ENCODE measurements at regions not wholly inside any gene's neighbourhood (a gene's known extent, or its start where the extent isn't known, plus 50 kb on each side); places are given as distances from the start of the nearest gene placed in this dataset.

DNA sequence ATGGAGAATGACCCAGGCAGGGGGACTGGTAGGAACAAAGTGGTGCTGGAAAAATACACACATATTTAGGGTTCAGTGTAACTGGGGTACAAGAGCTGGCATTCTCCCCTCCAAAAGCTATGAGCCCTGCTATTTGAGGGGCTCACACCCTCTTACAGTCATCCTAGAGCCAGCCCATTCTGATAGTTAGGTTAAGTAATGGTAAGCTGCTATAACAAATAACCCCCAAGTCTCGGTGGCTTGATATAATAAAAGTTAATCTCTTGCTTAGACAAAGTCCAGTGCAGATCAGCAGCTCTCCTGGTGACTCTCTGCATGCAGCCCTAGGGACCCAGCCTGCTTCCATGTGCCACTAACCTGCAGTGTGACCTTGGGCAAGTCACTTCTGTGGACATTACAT lies 234.9 kb upstream of the HES1 start:
- intact Hi-C loops (cut with micrococcal nuclease): no loop called here
- BruUV-seq (replicated peaks): no TSS peak
- no peaks in the 10 kb centered on the region for H3K36me3 ChIP-seq (ENCODE audit: control insufficient read depth in 1 of 2, insufficient read depth in 2 of 2, low read length in 2 of 2)
- H3K4me1 ChIP-seq (ENCODE audit: control insufficient read depth in 1 of 2, insufficient read depth in 2 of 2, low read length in 2 of 2): no peaks in the 10 kb centered on the region
- ChIA-PET POLR2A (no interaction called here), CTCF (no interaction called here), RAD21 (ENCODE audit: low non-redundant PET in 1 of 2, low total read pairs in 2 of 2, uncharacterized antibody in 2 of 2, unreplicated experiment in 2 of 2) (no interaction called here)
- no peaks in the 10 kb centered on the region for H3K9me2 ChIP-seq (ENCODE audit: insufficient read depth)
- H3K27me3 ChIP-seq (ENCODE audit: insufficient read depth, low read length): no peaks in the 10 kb centered on the region
- no peak for DNase-seq (ENCODE audit: low read depth, low spot score)
- no peaks in the 10 kb centered on the region for H4K20me1 ChIP-seq (ENCODE audit: insufficient read depth)
- H3K9me3 ChIP-seq (ENCODE audit: control insufficient read depth in 1 of 2, insufficient read depth in 1 of 2, low read depth in 1 of 2, low read length in 2 of 2): peaks cover 0 to 5% of the 10 kb centered on the region in 2 experiments; a peak in 1 of 4 replicates
- TF ChIP-seq EGR1 (IDR thresholded peaks at IDR 0.05; ENCODE audit: low read depth) (no peak), EZH2 (IDR thresholded peaks at IDR 0.05) (no peak), FOSL1 (IDR thresholded peaks at IDR 0.05; ENCODE audit: low read depth) (no peak), TCF7L2 (IDR thresholded peaks at IDR 0.05; ENCODE audit: borderline replicate concordance, extremely low read depth, insufficient read depth, insufficient read length) (no peak), ZFX (IDR thresholded peaks at IDR 0.05) (no peak), POLR2A (IDR thresholded peaks at IDR 0.05; ENCODE audit: borderline replicate concordance, extremely low read depth, insufficient read depth, insufficient read length) (no peak), ELF1 (IDR thresholded peaks at IDR 0.05; ENCODE audit: borderline replicate concordance, low read depth) (no peak), SP1 (IDR thresholded peaks at IDR 0.05; ENCODE audit: low read depth) (no peak), SIN3A (IDR thresholded peaks at IDR 0.05; ENCODE audit: low read depth) (no peak), YY1 (IDR thresholded peaks at IDR 0.05; ENCODE audit: extremely low read depth, insufficient replicate concordance, low read depth, low read length) (no peak), CBX3 (IDR thresholded peaks at IDR 0.05; ENCODE audit: low read depth) (no peak)
- no peak for ATAC-seq
- no peak overlapping the region for H3K27ac ChIP-seq (ENCODE audit: low read depth, low read length)
- H3K4me3 ChIP-seq (replicated peaks in 1 of 2; ENCODE audit: low read depth in 1 of 2, low read length in 2 of 2): no peak overlapping the region
- H2AFZ ChIP-seq (ENCODE audit: low read depth, low read length, poor library complexity, severe bottlenecking): no peak overlapping the region
- no peak overlapping the region for H3K9ac ChIP-seq (ENCODE audit: low read length)
- no peak overlapping the region for H3K4me2 ChIP-seq (ENCODE audit: low read length)
- no peaks in the 10 kb centered on the region for H3K79me2 ChIP-seq (ENCODE audit: insufficient read depth, low read length)

DNA sequence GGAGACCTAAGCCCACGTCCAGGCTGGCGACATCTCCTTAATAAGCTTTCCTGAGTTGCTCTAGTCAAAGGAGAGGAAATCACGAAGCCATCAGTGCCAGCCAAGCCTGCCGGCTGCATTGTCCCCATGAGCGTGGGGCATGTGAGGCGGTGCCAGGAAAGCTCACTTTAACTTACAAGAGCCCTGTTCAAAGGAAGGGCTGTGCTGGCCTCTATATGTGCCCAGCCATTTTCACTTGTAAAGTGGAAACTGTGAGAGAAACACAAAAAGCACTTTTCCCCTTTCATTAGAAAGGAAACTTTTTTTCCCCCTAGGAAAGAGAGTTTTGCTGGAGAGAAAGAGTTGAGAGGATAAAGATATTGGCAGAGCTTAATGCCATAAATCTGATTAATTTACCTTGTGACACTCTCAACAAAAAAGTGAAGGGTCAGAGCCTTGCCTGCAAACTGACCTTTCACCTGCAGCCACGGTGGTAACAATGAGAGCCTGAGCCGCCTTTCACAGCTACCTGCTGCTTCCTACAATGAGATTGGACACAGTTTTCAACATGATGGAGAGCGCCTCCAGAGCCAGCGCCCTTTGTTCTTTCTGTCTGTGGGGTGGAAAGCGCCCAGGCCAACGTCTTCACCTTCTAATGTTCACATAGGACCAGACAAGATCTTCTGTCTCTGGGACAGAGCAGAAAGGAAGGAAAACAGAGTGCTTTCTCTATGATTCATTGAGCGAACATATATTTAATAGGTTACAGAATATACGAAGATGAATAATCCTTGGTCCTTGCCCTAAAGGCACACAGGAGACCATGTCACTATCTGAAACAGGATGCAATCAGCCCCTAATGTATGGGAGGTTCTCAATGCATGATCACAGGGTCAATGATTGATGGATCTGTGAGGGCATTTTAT lies 233.1 kb upstream of the HES1 start:
- Histone ChIP-seq H3K27me3 (ENCODE audit: insufficient read depth, low read length) (no peaks in the 10 kb centered on the region), H3K79me2 (ENCODE audit: insufficient read depth, low read length) (no peaks in the 10 kb centered on the region), H3K4me3 (replicated peaks in 1 of 2; ENCODE audit: low read depth in 1 of 2, low read length in 2 of 2) (no peak overlapping the region), H3K27ac (ENCODE audit: low read depth, low read length) (no peak overlapping the region), H3K9ac (ENCODE audit: low read length) (no peak overlapping the region), H3K9me3 (ENCODE audit: control insufficient read depth in 1 of 2, insufficient read depth in 1 of 2, low read depth in 1 of 2, low read length in 2 of 2) (peaks cover 0 to 5% of the 10 kb centered on the region in 2 experiments; a peak in 1 of 4 replicates), H3K4me1 (ENCODE audit: control insufficient read depth in 1 of 2, insufficient read depth in 2 of 2, low read length in 2 of 2) (no peaks in the 10 kb centered on the region), H4K20me1 (ENCODE audit: insufficient read depth) (no peaks in the 10 kb centered on the region), H3K4me2 (ENCODE audit: low read length) (no peak overlapping the region), H3K36me3 (ENCODE audit: control insufficient read depth in 1 of 2, insufficient read depth in 2 of 2, low read length in 2 of 2) (no peaks in the 10 kb centered on the region), H3K9me2 (ENCODE audit: insufficient read depth) (no peaks in the 10 kb centered on the region), H2AFZ (ENCODE audit: low read depth, low read length, poor library complexity, severe bottlenecking) (no peak overlapping the region)
- BruUV-seq (replicated peaks): no TSS peak
- CTCF ChIA-PET: no interaction called here
- TF ChIP-seq, protein P1, sequence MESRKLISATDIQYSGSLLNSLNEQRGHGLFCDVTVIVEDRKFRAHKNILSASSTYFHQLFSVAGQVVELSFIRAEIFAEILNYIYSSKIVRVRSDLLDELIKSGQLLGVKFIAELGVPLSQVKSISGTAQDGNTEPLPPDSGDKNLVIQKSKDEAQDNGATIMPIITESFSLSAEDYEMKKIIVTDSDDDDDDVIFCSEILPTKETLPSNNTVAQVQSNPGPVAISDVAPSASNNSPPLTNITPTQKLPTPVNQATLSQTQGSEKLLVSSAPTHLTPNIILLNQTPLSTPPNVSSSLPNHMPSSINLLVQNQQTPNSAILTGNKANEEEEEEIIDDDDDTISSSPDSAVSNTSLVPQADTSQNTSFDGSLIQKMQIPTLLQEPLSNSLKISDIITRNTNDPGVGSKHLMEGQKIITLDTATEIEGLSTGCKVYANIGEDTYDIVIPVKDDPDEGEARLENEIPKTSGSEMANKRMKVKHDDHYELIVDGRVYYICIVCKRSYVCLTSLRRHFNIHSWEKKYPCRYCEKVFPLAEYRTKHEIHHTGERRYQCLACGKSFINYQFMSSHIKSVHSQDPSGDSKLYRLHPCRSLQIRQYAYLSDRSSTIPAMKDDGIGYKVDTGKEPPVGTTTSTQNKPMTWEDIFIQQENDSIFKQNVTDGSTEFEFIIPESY (IDR thresholded peaks at IDR 0.05; ENCODE audit: extremely low read depth, insufficient replicate concordance, low read length): no peak
- TF ChIP-seq POLR2A (IDR thresholded peaks at IDR 0.05; ENCODE audit: borderline replicate concordance, extremely low read depth, insufficient read depth, insufficient read length) (no peak), SIN3A (IDR thresholded peaks at IDR 0.05; ENCODE audit: low read depth) (no peak)
- TF ChIP-seq, protein P2, sequence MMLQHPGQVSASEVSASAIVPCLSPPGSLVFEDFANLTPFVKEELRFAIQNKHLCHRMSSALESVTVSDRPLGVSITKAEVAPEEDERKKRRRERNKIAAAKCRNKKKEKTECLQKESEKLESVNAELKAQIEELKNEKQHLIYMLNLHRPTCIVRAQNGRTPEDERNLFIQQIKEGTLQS (IDR thresholded peaks at IDR 0.05): no peak
- no peak for ATAC-seq
- POLR2A ChIA-PET: no interaction called here
- intact Hi-C loops (cut with micrococcal nuclease): no loop called here
- RAD21 ChIA-PET (ENCODE audit: low non-redundant PET in 1 of 2, low total read pairs in 2 of 2, uncharacterized antibody in 2 of 2, unreplicated experiment in 2 of 2): no interaction called here
- DNase-seq (ENCODE audit: low read depth, low spot score): no peak
